K562 (cell line): ENCODE measurements at regions not wholly inside any gene's neighbourhood (a gene's known extent, or its start where the extent isn't known, plus 50 kb on each side); places are given as distances from the start of the nearest gene placed in this dataset.

Source experiments
- ATAC-seq: fragments of 200-7000 bp; cut with Tn5 transposase; 3 replicates; pipeline ENCODE4 v1.9.1; 2020; ENCODE audit warnings: moderate library complexity
- BruUV-seq: library from RNA; stranded (reverse); fragments of 400-500 nt; replicated peaks from 2 replicates; lab custom pipeline; 2021; lab: Mats Ljungman, UMichigan
- CTCF ChIA-PET: fragments of 300-600 bp; formaldehyde crosslinking; extraction: SDS; loops from one replicate; lab custom pipeline; 2021; ENCODE audit warnings: low intra/inter-chr PET ratio; lab: Yijun Ruan, JAX
- POLR2A ChIA-PET: fragments of 300-600, 350-650 bp; sonication (Branson Sonifier 250); formaldehyde crosslinking; extraction: SDS; loops from one replicate; lab custom pipeline; 2021; ENCODE audit warnings: antibody characterized with exemption, inconsistent platforms; lab: Yijun Ruan, JAX
- DNase-seq, 4 experiments: peaks; one replicate each; pipeline versions ENCODE4 v3.0.0 to v3.0.0-alpha.2; 2011 to 2018; ENCODE audit warnings: low spot score in 3 of 4, mixed read lengths in 3 of 4; ENCODE audit errors: extremely low read depth in 1 of 4
- FAIRE-seq: peaks from 2 replicates; lab custom pipeline; 2011; peaks lifted over from hg19 to GRCh38; lab: Jason Lieb, UNC
- H2AFZ ChIP-seq: 2 replicates; pipeline ENCODE4 v1.6.0; 2011; ENCODE audit warnings: low read depth, low read length, control low read depth, inconsistent platforms
- H3K27ac ChIP-seq: fragments of 200-600 bp; 3 replicates; pipeline ENCODE4 v1.8.0; 2011; ENCODE audit warnings: low read depth, mild to moderate bottlenecking, control low read depth, inconsistent platforms, low read length, moderate library complexity, mixed read lengths; ENCODE audit errors: extremely low read depth
- H3K27me3 ChIP-seq, 2 experiments: fragments of 300-600 bp in 1 of 2; 2 replicates in 1 of 2; 3 replicates in 1 of 2; pipeline versions ENCODE4 v1.6.0 to v1.8.0; 2011; ENCODE audit warnings: inconsistent platforms in 2 of 2, low read length in 2 of 2, mild to moderate bottlenecking in 1 of 2, mixed read lengths in 1 of 2, moderate library complexity in 1 of 2; ENCODE audit not compliant: control insufficient read depth in 2 of 2, insufficient read depth in 2 of 2
- H3K36me3 ChIP-seq: fragments of 300-600 bp; 3 replicates; pipeline ENCODE4 v1.8.0; 2011; ENCODE audit warnings: mild to moderate bottlenecking, low read length, inconsistent platforms; ENCODE audit not compliant: control insufficient read depth, insufficient read depth
- H3K4me1 ChIP-seq, 2 experiments: fragments of 200-600 bp in 1 of 2; replicated peaks in 1 of 2; 2 replicates in 1 of 2; 3 replicates in 1 of 2; pipeline versions ENCODE4 v1.5.1 to v1.8.0; 2011; ENCODE audit warnings: inconsistent platforms in 2 of 2, low read length in 2 of 2, mild to moderate bottlenecking in 1 of 2, mixed read lengths in 1 of 2, moderate library complexity in 1 of 2; ENCODE audit not compliant: control insufficient read depth in 2 of 2, insufficient read depth in 2 of 2
- H3K4me2 ChIP-seq: 2 replicates; pipeline ENCODE4 v1.6.1; 2011; ENCODE audit warnings: low read length, control low read depth, inconsistent platforms, mixed read lengths; ENCODE audit not compliant: insufficient read depth
- H3K4me3 ChIP-seq: fragments of 200-600 bp; sonication (generic), shearing (Covaris generic); 2 replicates; pipeline ENCODE4 v1.5.1; 2016; ENCODE audit warnings: control low read depth, inconsistent platforms
- H3K79me2 ChIP-seq: fragments of 200-600 bp; 3 replicates; pipeline ENCODE4 v1.8.0; 2011; ENCODE audit warnings: low read length, inconsistent platforms; ENCODE audit not compliant: control insufficient read depth, insufficient read depth
- H3K9ac ChIP-seq, 2 experiments: 2 replicates each; pipeline versions ENCODE4 v1.6.0 to v1.6.1; 2011; ENCODE audit warnings: low read depth in 2 of 2, low read length in 2 of 2, control low read depth in 1 of 2, inconsistent platforms in 1 of 2, mild to moderate bottlenecking in 1 of 2, mixed read lengths in 1 of 2; ENCODE audit not compliant: insufficient read depth in 1 of 2
- H3K9me1 ChIP-seq: one replicate; pipeline ENCODE4 v1.6.0; 2011; ENCODE audit warnings: inconsistent platforms, mild to moderate bottlenecking, low read length, moderate library complexity; ENCODE audit not compliant: control insufficient read depth, insufficient read depth
- H3K9me3 ChIP-seq: replicated peaks from 2 replicates; pipeline ENCODE4 v1.5.1; 2011; ENCODE audit warnings: low read depth, low read length, inconsistent platforms; ENCODE audit not compliant: control insufficient read depth, insufficient read depth
- H4K20me1 ChIP-seq: replicated peaks from 2 replicates; pipeline ENCODE4 v1.6.1; 2011; ENCODE audit warnings: low read length, inconsistent platforms, mixed read lengths; ENCODE audit not compliant: control insufficient read depth, insufficient read depth
- C11orf30 ChIP-seq: fragments of 450-650 bp; IDR thresholded peaks from 2 replicates; pipeline ENCODE4 v1.6.1; 2016; ENCODE audit warnings: low read depth, mild to moderate bottlenecking
- HCFC1 ChIP-seq: IDR thresholded peaks from 2 replicates; pipeline ENCODE4 v1.6.1; 2012; ENCODE audit warnings: low read depth, low read length, improper control_type of control experiment
- MAFF ChIP-seq: IDR thresholded peaks from 2 replicates; pipeline ENCODE4 v1.6.1; 2012; ENCODE audit warnings: low read length, improper control_type of control experiment
- MAFG ChIP-seq: fragments of 450-650 bp; conservative IDR thresholded peaks from 2 replicates; pipeline ENCODE4 v1.6.1; 2016; ENCODE audit warnings: missing genetic modification characterization, missing compliant biosample characterization
- MAFK ChIP-seq: IDR thresholded peaks from 2 replicates; pipeline ENCODE4 v1.6.1; 2011; ENCODE audit warnings: low read length, improper control_type of control experiment
- RCOR1 ChIP-seq, 2 experiments: IDR thresholded peaks; 2 replicates each; pipeline ENCODE4 v1.6.1; 2012; ENCODE audit warnings: low read depth in 2 of 2, low read length in 2 of 2, borderline replicate concordance in 1 of 2, improper control_type of control experiment in 1 of 2
- TAF1 ChIP-seq: IDR thresholded peaks from 2 replicates; pipeline ENCODE4 v1.6.1; 2011; ENCODE audit warnings: mild to moderate bottlenecking, low read length, moderate library complexity; ENCODE audit not compliant: insufficient read depth, control insufficient read depth, severe bottlenecking; ENCODE audit errors: extremely low read depth
- ZNF316 ChIP-seq: fragments of 450-650 bp; IDR thresholded peaks from 2 replicates; pipeline ENCODE4 v1.6.1; 2016
- in situ Hi-C: fragments of 300-500 bp; cut with MboI; formaldehyde crosslinking; loops from 4 replicates; pipeline ENCODE4 v1.15.0; 2018; ENCODE audit warnings: inconsistent platforms, mixed read lengths
- intact Hi-C: fragments of 100-400 bp; cut with micrococcal nuclease; formaldehyde crosslinking; loops from 2 replicates; pipeline ENCODE4 v1.14.2; 2022
- TF ChIP-seq, protein P1 (sequence below): fragments of 250-450 bp; sonication (Bioruptor Pico); IDR thresholded peaks from 2 replicates; pipeline ENCODE4 v1.5.0; 2021

DNA sequence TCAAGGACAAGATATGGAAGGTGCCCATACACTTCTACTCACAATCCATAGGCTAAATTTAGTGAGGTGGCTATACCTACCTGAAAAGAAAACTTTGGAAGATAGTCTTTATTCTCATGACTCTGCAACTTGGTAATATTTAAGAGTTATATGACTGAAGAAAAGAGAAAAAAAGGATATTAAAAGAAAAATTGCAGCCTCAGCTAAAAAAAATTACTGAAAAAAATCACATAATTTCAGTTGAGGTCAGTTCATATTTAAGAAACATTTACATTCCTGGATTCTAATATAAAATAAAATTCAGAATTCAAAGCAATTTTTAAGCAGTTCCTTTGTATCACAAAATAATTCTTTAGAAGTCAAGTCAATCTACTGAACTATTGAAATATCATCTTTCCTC, 166.5 kb downstream of the GABRG1 start:
- H3K4me2 ChIP-seq: no peak overlapping the region
- no peaks in the 10 kb centered on the region for H3K9me1 ChIP-seq
- H3K79me2 ChIP-seq: no peaks in the 10 kb centered on the region
- no peaks in the 10 kb centered on the region for H4K20me1 ChIP-seq
- BruUV-seq: no TSS peak
- in situ Hi-C loops (no loop called here), intact Hi-C loops (no loop called here)
- CTCF ChIA-PET: no interaction called here
- H3K27me3 ChIP-seq: no peaks in the 10 kb centered on the region
- no peak overlapping the region for H2AFZ ChIP-seq
- no peak for ATAC-seq
- POLR2A ChIA-PET: no interaction called here
- no peaks in the 10 kb centered on the region for H3K36me3 ChIP-seq
- no peaks in the 10 kb centered on the region for H3K4me1 ChIP-seq
- no peak overlapping the region for H3K9ac ChIP-seq
- TF ChIP-seq C11orf30: peak; percentile 57; the same call in 1 of the 2 replicates
- TF ChIP-seq TAF1: no peak
- TF ChIP-seq MAFF: peak; percentile 26; the same call in 1 of the 2 replicates
- TF ChIP-seq MAFG: peak; percentile 60
- peak; percentile 84 for TF ChIP-seq ZNF316
- no peak for TF ChIP-seq HCFC1
- TF ChIP-seq RCOR1 (IDR thresholded peaks at IDR 0.05; ENCODE audit: borderline replicate concordance in 1 of 2, low read depth in 2 of 2, low read length in 2 of 2): no peak
- peak; percentile 57; the same call in 1 of the 2 replicates for TF ChIP-seq MAFK
- TF ChIP-seq, protein P1, sequence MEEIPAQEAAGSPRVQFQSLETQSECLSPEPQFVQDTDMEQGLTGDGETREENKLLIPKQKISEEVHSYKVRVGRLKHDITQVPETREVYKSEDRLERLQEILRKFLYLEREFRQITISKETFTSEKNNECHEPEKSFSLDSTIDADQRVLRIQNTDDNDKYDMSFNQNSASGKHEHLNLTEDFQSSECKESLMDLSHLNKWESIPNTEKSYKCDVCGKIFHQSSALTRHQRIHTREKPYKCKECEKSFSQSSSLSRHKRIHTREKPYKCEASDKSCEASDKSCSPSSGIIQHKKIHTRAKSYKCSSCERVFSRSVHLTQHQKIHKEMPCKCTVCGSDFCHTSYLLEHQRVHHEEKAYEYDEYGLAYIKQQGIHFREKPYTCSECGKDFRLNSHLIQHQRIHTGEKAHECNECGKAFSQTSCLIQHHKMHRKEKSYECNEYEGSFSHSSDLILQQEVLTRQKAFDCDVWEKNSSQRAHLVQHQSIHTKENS (CRISPR knock-in tag): no peak
- H3K9me3 ChIP-seq: 0 out of 2 replicates have a peak, but pooled peaks cover 2% of the 10 kb centered on the region
- H3K4me3 ChIP-seq: no peak overlapping the region
- FAIRE-seq: no peak
- H3K27ac ChIP-seq: no peak overlapping the region
- DNase-seq: no peak
